ENCODE measurements at regions not wholly inside any gene's neighbourhood (a gene's known extent, or its start where the extent isn't known, plus 50 kb on each side); places are given as distances from the start of the nearest gene placed in this dataset.

DNA sequence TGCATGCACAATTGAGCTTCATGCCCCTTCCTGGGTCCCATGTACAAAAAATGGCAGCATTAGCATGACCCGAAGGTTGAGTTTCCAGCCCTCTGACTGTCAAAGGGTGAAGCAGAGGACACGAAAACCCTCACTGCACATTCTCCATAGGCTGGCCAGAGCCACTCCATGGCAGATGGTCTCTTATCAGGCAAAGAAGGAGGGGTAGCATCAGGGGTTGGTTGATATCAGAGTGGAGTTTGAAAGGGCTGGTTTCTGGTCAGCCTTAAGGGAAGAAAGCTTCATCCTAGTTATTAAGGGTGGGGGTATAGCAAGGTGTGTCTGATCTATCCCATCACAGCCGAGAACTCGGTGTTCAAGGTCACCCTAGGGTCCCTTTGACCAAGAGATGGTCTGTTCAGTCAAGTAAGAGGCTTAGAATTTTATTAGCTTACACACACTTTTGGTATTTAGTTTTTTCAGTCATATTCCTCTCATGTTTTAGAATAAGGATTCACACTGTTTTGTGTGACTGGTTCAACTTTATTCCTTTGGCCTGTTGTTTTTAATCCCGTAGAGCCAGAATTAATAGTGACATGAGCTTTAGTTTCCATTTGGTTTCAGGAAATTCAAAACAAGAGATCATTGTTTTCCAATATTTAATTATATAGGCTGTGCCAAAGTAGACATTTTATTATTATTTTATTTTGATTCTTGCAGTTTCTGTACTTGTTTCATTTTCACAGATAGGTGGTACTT, 199.9 kb upstream of the FMN2 start:
- no peak for TF ChIP-seq POLR2A (IDR thresholded peaks at IDR 0.05)
- TF ChIP-seq, protein P1, sequence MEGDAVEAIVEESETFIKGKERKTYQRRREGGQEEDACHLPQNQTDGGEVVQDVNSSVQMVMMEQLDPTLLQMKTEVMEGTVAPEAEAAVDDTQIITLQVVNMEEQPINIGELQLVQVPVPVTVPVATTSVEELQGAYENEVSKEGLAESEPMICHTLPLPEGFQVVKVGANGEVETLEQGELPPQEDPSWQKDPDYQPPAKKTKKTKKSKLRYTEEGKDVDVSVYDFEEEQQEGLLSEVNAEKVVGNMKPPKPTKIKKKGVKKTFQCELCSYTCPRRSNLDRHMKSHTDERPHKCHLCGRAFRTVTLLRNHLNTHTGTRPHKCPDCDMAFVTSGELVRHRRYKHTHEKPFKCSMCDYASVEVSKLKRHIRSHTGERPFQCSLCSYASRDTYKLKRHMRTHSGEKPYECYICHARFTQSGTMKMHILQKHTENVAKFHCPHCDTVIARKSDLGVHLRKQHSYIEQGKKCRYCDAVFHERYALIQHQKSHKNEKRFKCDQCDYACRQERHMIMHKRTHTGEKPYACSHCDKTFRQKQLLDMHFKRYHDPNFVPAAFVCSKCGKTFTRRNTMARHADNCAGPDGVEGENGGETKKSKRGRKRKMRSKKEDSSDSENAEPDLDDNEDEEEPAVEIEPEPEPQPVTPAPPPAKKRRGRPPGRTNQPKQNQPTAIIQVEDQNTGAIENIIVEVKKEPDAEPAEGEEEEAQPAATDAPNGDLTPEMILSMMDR (IDR thresholded peaks at IDR 0.05) = no peak

Measured in ovary (tissue), 3 donors.